ENCODE measurements at regions not wholly inside any gene's neighbourhood (a gene's known extent, or its start where the extent isn't known, plus 50 kb on each side); places are given as distances from the start of the nearest gene placed in this dataset.

DNA sequence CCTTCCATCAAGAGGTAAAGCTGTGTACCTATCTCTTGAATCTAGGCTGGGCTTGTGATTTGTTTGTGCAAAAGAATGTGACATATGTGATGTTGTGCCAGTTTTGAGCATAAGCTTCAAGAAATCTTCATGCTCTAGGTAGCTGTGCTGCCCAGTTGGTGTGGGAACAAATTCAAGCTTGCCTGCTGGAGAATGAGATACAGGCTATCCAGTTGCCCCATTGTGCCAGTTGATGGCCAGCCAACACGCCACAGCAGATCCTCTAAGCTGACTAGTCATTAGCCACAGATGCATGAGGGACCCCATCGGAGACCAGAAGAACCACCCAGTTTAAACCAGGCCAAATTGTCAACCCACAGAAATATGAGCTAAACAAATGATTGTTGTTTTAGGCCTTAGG lies 180.5 kb upstream of the MPHOSPH6 start:
- TF ChIP-seq CTCF (IDR thresholded peaks at IDR 0.05) (no peak), POLR2A (IDR thresholded peaks at IDR 0.05) (no peak)
